Amniotic epithelial cell (primary cell): ENCODE measurements at regions not wholly inside any gene's neighbourhood (a gene's known extent, or its start where the extent isn't known, plus 50 kb on each side); places are given as distances from the start of the nearest gene placed in this dataset.

Source experiments
- DNase-seq: peaks from one replicate; pipeline ENCODE4 v3.0.0-alpha.2; 2010; ENCODE audit warnings: low read depth

DNA sequence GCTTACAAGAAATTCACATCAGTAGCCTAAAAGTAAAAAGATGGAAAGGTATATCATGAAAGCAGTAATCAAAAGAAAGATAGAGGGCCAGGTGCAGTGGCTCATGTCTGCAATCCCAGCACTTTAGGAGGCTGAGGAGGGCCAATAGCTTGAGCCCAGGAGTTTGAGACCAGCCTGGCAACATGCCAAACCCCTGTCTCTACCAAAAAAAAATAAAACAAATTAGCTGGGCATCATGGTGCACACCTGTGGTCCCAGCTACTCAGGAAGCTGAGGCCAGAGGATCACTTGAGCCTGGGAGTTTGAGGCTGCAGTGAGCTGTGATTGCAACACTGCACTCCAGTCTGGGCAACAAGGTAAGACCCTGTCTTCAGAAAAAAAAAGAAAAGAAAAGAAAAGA lies 55.5 kb downstream of the GSPT2 start:
- no peak for DNase-seq

DNA sequence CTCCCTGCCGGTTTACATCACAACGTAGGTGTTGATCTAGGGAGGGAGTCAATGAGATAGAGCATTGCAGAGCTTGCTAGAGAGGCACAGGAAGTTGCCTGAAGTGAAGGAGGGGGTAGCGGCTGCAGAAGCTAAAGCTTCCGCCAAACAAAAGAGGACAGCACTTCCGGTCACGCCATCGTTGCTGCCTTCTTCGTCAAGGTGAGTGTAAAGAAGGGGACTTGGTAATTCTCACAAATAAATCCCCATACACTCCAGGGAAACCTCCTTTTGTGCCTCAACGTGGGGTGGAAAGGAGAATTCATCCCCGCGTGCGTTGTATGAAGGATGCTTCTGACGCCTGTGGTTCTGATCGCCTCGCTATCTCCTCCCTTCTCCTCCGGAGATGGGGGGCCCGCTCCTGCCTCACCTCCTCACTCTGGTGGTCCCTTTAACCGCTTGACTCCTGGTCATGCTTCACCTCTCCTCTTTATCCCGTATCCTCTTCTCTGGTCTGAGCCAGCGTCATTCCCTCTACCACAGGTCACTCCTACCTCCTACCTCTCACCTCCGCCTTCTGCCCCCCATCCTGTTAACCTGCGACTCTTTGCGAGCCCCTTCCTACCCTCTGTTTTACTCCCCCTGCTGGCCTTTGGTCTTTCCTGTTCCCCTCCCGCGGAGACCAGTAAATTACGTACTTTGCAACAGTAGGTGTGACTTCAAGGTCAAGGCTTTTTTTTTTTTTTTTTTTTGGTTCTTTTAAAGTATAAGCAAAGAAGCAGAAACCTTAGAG lies 59.9 kb downstream of the GSPT2 start:
- DNase-seq: peak; percentile 74

DNA sequence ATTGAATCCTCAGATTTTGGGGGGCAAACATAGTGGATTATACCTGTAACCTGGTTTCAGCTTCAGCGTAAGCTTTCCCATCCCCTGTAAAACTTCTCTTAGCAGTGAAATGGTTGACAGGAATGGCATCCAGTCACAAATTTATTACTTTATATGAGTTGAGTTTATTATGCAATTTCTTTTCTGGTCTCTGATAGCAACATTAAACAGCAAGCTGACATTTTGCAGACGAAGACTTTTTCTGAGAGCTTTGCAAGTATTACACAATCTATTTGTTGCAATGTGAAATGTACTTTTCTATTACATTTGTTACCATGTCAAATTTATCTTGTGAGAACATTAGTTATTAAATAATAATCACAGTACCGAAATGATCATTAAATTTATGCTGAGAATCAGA lies 60.6 kb downstream of the GSPT2 start:
- peak; percentile 75 for DNase-seq

DNA sequence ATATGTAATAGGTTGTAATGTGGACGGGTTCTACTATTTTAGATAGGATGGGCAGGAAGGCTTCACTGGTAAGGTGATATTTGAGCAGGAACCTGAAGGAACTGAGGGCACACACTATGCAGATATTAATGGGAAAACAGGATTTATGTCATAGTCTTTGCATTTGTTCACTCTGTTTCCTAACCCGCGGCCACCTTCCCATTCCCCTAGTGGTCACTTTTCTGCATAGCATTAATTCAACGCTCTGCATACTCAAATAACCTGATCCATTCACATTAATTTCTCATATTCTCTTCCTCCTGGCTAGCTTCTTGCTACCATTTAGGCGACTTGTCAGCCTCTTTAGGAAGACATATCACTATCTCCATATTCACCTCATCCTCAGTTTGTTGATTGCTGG lies 61.5 kb downstream of the GSPT2 start:
- DNase-seq: no peak

DNA sequence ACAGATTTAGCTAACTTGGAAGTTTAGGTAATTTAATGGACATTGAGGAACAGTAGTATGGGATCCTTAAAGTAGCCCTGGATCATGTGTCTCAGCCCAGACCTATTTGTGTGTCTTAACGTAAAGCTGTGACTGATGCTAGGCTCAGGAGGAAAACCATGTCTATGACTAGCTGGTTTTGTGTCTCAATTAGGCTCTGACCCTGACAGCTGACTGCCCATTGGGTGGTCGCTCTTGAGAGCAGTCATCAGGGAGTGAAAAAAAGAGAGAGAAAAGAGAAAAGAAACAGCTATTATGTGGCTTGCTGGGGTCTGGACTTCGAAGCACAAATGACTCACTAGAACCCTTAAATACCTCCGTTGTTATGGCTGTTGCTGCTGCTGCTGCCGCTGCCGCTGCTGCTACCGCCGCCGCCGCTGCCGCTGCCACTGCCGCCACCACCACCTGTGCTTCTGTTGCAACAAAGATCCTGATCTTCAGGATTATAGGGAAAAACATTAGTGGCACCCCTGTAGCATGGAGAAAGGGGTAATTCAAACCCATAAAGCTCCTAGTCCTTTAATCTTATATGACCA lies 70.7 kb downstream of the GSPT2 start:
- no peak for DNase-seq

DNA sequence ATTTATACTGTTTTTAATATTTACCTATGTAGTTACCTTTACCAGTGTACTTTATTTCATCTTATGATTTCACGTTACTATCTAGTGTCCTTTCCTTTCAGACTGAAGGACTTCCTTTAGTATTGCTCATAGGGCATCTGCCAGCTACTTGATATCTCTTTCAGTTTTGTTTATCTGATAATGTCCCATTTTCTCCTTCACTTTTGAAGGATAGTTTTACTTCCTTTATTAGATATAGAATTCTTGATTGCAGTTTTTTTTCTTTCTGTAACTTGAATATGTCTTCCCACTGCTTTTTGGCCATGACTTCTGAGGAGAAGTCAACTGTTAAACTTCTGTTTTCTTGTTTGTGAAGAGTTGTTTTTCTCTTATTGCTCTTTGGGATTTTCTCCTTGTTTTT lies 69.4 kb upstream of the MAGED1 start:
- DNase-seq: no peak

DNA sequence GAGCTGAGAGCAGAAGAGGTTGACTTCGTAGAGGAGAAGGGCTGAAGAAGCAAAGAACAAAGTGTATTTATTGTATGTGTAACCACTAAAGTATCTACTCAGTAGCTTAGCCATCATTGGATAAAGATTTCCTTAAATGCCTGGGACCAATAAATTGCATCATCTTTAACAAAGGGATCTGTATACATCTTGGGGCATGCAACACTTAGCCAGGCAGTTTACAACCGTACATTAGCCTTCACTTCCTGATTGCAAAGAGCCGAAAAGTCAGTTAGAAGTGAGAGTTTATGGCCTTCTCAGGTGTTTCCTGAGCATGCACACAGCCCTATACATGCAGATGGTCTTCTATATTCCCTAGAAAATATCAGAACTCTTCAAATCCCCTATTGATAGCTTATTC lies 68.0 kb upstream of the MAGED1 start:
- no peak for DNase-seq

DNA sequence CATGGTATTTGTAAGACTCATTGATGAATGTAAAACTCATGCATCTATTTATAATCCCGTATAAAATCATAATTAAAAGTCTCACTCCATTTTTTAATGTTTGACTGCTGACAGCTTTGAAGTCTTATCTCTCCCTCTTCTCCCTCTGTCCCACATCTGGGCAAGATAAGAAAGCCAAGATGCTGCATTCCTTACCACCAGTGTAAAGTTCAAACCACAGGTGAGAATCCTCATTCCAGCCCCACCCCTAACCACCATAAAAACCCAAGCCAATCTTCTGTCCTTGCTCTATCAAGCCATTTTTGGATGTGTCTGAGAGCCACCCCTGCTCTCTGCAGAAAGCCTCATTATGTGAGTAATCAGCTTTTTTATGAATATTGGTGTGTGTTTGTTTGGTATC lies 59.3 kb upstream of the MAGED1 start:
- no peak for DNase-seq

DNA sequence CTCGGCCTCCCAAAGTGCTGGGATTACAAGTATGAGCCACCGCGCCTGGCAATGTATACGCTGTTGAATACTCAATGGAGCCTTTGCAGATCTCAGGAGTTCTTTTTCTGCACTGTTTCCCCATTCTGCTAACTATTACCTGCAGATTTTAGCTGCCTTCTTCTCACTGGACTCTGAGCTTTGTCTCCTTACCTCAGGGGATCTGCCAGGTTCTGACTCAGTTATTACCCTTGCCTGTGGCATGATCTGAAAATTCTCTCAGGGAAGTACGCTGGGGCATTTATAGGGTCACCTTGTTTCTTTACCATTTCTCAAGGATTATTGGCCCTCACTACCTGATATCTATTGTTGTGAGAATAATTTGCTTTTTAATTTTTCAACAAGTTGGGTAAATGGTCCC lies 56.6 kb upstream of the MAGED1 start:
- no peak for DNase-seq

DNA sequence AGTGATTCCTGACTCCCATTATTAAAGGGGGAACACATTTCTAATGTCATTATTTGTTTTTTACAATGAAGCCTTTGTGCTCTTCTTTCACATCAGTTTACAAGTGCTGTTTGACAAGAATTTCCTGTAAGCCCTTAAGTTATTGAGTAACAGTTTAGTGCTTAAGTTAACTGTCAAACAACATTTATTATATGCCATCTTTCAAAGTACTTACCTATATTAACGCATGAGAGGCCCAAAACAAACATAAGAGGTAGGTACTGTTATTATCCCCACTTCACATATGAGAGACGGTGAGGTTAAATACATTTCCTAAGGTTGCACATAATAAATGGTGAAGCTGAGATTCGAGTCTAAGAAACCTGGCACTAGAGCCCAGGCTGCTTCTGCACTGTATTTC lies 56.0 kb upstream of the MAGED1 start:
- no peak for DNase-seq

DNA sequence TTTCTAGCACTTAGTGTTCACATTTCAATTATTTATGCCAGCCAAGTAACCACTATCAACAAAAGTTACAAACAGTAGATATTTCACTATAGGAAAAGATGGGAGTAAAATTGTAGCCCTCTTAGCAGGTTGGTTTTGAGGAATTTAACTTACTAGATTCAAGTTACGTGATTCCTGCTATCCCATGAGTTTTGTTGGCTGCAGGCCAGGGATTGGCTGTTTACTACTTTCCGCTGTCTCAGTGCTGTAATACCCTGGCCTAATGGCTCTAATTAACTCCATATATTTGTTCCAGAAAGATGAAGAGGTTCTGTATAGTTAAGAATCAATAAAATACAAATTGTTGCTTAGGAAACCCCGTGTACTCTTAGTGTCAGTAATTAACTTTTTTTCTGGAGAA lies 55.5 kb upstream of the MAGED1 start:
- peak; percentile 65 for DNase-seq
